CD8-positive, alpha-beta memory T cell (primary cell): ENCODE measurements at regions not wholly inside any gene's neighbourhood (a gene's known extent, or its start where the extent isn't known, plus 50 kb on each side); places are given as distances from the start of the nearest gene placed in this dataset.
A peak's percentile ranks its signal among the peaks of the same experiment; 100 is the strongest.
"Not testable (repeated sequence)": the region's sequence is repeated elsewhere in the genome, so short reads cannot be mapped to it uniquely, and the experiment has no call there.

Experiments used
- CTCF ChIA-PET: fragments of 350-600 bp; sonication (Branson Sonifier 250); formaldehyde crosslinking; loops from one replicate; lab custom pipeline; 2021; ENCODE audit warnings: antibody characterized with exemption; lab: Charles Lee
- POLR2A ChIA-PET: fragments of 350-600 bp; sonication (Branson Sonifier 250); formaldehyde crosslinking; loops from one replicate; lab custom pipeline; 2021; ENCODE audit warnings: antibody characterized with exemption; lab: Charles Lee
- DNase-seq, 5 donors: peaks; one replicate each; pipeline versions ENCODE4 v3.0.0 to v3.0.0-alpha.2; 2020 to 2022; ENCODE audit warnings: mixed read lengths in 1 of 5
- H3K27ac ChIP-seq: one replicate; pipeline ENCODE4 v1.7.0; 2013; ENCODE audit warnings: low read depth, mild to moderate bottlenecking, low read length, moderate library complexity
- H3K27me3 ChIP-seq: 2 replicates; pipeline ENCODE4 v1.7.0; 2013; ENCODE audit warnings: low read length, mild to moderate bottlenecking; ENCODE audit not compliant: insufficient read depth, poor library complexity, severe bottlenecking
- H3K36me3 ChIP-seq: 2 replicates; pipeline ENCODE4 v1.7.0; 2013; ENCODE audit warnings: mild to moderate bottlenecking, low read length, moderate library complexity; ENCODE audit not compliant: insufficient read depth
- H3K4me1 ChIP-seq: 2 replicates; pipeline ENCODE4 v1.7.0; 2013; ENCODE audit warnings: mild to moderate bottlenecking, low read length, moderate library complexity; ENCODE audit not compliant: insufficient read depth
- H3K4me3 ChIP-seq: 2 replicates; pipeline ENCODE4 v1.7.0; 2013; ENCODE audit warnings: mild to moderate bottlenecking, low read length
- H3K9me3 ChIP-seq: 2 replicates; pipeline ENCODE4 v1.7.0; 2013; ENCODE audit warnings: mild to moderate bottlenecking, low read length
- H3K27ac Mint-ChIP-seq, 8 donors: one replicate each; pipeline ENCODE4 v1.8.0; 2020 to 2021; ENCODE audit warnings: mixed read lengths in 8 of 8, mild to moderate bottlenecking in 6 of 8, inconsistent platforms in 3 of 8, moderate library complexity in 3 of 8
- H3K27me3 Mint-ChIP-seq, 2 donors: one replicate each; pipeline ENCODE4 v1.8.0; 2020 to 2021; ENCODE audit warnings: mixed read lengths in 2 of 2, mild to moderate bottlenecking in 1 of 2, moderate library complexity in 1 of 2
- H3K36me3 Mint-ChIP-seq, 3 donors: one replicate each; pipeline ENCODE4 v1.8.0; 2020 to 2021; ENCODE audit warnings: mixed read lengths in 3 of 3, inconsistent platforms in 1 of 3, mild to moderate bottlenecking in 1 of 3
- H3K4me1 Mint-ChIP-seq, 3 donors: one replicate each; pipeline ENCODE4 v1.8.0; 2020 to 2021; ENCODE audit warnings: mixed read lengths in 3 of 3, inconsistent platforms in 1 of 3, mild to moderate bottlenecking in 1 of 3
- H3K4me3 Mint-ChIP-seq, 7 donors: one replicate each; pipeline ENCODE4 v1.8.0; 2020 to 2021; ENCODE audit warnings: mixed read lengths in 7 of 7, mild to moderate bottlenecking in 6 of 7, moderate library complexity in 4 of 7, inconsistent platforms in 2 of 7
- H3K9me3 Mint-ChIP-seq, 5 donors: one replicate each; pipeline ENCODE4 v1.8.0; 2020 to 2022; ENCODE audit warnings: mixed read lengths in 5 of 5, mild to moderate bottlenecking in 3 of 5, moderate library complexity in 2 of 5, inconsistent platforms in 1 of 5

DNA sequence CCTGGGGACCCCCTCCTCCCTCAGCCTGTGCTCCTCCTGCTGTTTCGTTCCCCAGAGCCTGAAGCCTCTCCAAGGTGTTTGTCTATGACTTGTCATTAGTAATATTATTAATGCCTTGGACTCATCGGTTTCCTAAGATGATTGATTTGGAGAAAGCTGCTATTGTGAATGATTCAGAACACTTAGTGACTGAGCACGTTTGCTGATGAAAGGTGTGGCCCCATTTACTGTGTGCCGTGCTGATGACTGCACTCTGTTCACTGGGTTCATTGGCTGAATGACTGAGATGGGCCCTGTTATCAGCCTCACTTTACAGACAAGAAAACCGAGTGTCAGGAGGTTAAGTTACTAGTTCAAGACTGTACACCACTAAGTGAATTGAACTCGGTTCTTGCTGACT lies 111.4 kb downstream of the SPP2 start:
- no peaks in the 10 kb centered on the region for H3K9me3 ChIP-seq
- Mint-ChIP-seq H3K9me3 (no peaks in the 10 kb centered on the region), H3K27ac (no peak overlapping the region), H3K4me3 (no peak overlapping the region), H3K4me1 (peaks cover 22 to 30% (median 28%) of the 10 kb centered on the region in 3 donors), H3K27me3 (peaks cover 3 to 6% of the 10 kb centered on the region in 2 donors), H3K36me3 (peaks cover 0 to 2% (median 0%) of the 10 kb centered on the region in 3 donors)
- no peak overlapping the region for H3K4me3 ChIP-seq
- CTCF ChIA-PET: no interaction called here
- no peaks in the 10 kb centered on the region for H3K36me3 ChIP-seq
- POLR2A ChIA-PET: no interaction called here
- H3K27ac ChIP-seq: no peak overlapping the region
- DNase-seq: no peak
- peaks cover 16% of the 10 kb centered on the region for H3K4me1 ChIP-seq
- H3K27me3 ChIP-seq: no peaks in the 10 kb centered on the region

DNA sequence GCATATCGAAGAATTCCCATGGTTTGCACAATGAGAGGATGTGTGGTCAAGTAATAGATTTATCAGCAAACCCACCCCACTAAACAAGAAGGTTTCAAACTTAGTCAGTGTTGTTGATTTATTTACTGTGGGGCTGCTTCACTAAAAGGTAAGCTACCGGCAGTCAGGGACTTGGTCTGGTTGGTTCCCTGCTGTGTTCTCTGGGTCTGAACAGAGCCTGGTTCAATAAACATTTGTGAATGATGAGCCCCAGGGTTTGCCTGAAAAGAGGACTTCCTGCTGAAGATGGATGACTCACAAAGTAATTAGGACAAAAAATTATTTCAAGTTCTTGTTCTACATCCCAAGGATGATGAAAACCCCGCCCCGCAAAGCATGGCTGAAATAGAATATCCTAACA lies 108.3 kb downstream of the SPP2 start:
- Histone ChIP-seq H3K4me1 (peaks cover 4% of the 10 kb centered on the region), H3K36me3 (no peaks in the 10 kb centered on the region), H3K9me3 (no peaks in the 10 kb centered on the region), H3K27ac (no peak overlapping the region), H3K4me3 (no peak overlapping the region), H3K27me3 (no peaks in the 10 kb centered on the region)
- Mint-ChIP-seq H3K4me3 (no peak overlapping the region), H3K27me3 (peaks cover 3 to 6% of the 10 kb centered on the region in 2 donors), H3K4me1 (peaks cover 5 to 9% (median 8%) of the 10 kb centered on the region in 3 donors), H3K27ac (no peak overlapping the region), H3K36me3 (peaks cover 0 to 4% (median 0%) of the 10 kb centered on the region in 3 donors), H3K9me3 (no peaks in the 10 kb centered on the region)
- POLR2A ChIA-PET: no interaction called here
- no peak for DNase-seq
- CTCF ChIA-PET: no interaction called here

DNA sequence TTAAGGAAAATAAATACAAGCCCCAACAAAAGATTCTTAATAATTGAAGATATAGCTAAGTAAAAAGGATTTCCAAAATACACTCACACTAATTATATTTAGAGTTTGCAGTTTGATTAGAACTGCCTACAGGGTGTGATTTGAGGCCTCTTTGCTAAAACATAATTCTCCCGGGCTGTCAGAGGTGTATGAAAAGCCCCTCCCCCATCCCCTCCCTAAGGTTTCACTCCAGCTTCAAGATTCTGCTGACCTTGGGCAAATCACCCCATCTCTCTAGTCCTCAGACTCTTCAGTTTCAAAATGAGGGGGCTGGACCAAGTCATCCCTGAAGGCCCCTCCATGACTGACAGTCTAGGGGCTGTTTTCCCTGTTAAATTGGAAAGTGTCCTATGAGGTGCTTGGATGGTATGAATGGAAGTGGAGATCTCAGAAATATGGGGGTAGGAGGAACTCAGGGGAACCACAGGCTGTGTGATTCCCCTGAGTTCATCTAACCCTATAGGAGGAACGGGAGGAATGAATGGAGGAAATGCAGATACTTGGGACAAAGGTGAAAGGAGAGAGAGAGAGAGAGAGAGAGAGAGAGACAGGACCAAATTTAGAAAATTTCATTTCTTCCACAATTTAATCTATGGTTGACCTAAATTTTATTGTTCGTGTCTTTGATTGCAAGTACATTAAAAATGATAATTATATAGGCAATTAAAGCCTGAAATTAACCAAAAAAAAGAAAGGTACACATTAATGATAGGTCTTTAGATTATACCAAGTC lies 107.5 kb downstream of the SPP2 start:
- Histone ChIP-seq H3K4me3 (no peak overlapping the region), H3K36me3 (no peaks in the 10 kb centered on the region), H3K9me3 (no peaks in the 10 kb centered on the region), H3K4me1 (no peaks in the 10 kb centered on the region), H3K27me3 (no peaks in the 10 kb centered on the region), H3K27ac (no peak overlapping the region)
- H3K4me1 Mint-ChIP-seq: peaks cover 2 to 3% (median 2%) of the 10 kb centered on the region in 3 donors
- POLR2A ChIA-PET: interaction anchor here (0.6 kb wide), 1 partner anchor 94 kb away, joined by 8 read pairs; no protein-coding TSS in a partner anchor
- H3K27ac Mint-ChIP-seq: peak overlapping the region in 1 of 8 donors; percentile 84
- H3K36me3 Mint-ChIP-seq: peaks cover 0 to 6% (median 4%) of the 10 kb centered on the region in 3 donors
- peaks cover 3 to 6% of the 10 kb centered on the region in 2 donors for H3K27me3 Mint-ChIP-seq
- no peak overlapping the region for H3K4me3 Mint-ChIP-seq
- H3K9me3 Mint-ChIP-seq: no peaks in the 10 kb centered on the region
- CTCF ChIA-PET: no interaction called here
- DNase-seq: no peak

DNA sequence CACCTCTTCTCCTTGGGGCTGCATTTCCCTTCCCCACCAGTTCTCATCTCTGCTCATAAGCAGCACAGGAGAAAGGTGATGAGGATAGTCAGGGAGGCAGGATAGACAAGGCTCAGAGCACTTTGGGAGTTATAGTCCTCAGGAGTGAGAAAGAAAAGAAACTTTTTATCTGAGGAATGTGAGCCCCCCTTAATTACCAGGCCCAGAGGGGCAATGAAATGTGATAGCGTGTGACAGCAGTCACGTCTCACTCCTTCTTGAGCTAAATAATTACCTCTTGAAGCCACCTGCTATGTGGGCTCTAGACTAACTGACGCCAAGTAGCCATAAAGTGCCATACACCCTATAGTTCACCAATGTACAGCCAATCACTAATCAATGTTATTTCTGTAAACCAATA lies 105.8 kb downstream of the SPP2 start:
- Mint-ChIP-seq H3K27ac (no peak overlapping the region), H3K27me3 (peaks cover 3 to 6% of the 10 kb centered on the region in 2 donors), H3K36me3 (peaks cover 0 to 17% (median 4%) of the 10 kb centered on the region in 3 donors), H3K9me3 (no peaks in the 10 kb centered on the region), H3K4me3 (no peak overlapping the region), H3K4me1 (peaks cover 0 to 2% (median 0%) of the 10 kb centered on the region in 3 donors)
- ChIA-PET POLR2A (no interaction called here), CTCF (no interaction called here)
- no peak overlapping the region for H3K27ac ChIP-seq
- H3K36me3 ChIP-seq: no peaks in the 10 kb centered on the region
- no peak overlapping the region for H3K4me3 ChIP-seq
- no peaks in the 10 kb centered on the region for H3K4me1 ChIP-seq
- H3K27me3 ChIP-seq: no peaks in the 10 kb centered on the region
- no peaks in the 10 kb centered on the region for H3K9me3 ChIP-seq
- DNase-seq: no peak

DNA sequence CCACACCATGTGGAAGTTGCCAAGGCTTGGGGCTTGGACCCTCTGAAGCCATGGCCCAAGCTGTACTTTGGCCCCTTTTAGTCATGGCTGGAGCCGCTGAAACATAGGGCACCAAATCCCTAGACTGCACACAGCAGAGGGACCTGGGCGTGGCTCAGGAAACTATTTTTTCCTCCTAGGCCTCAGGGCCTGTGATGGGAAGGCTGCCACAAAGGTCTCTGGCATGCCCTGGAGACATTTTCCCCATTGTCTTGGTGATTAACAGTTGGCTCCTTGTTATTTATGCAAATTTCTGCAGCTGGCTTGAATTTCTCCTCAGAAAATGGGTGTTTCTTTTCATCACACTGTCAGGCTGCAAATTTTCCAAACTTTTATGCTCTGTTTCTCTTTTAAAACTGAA lies 102.3 kb downstream of the SPP2 start:
- H3K4me3 Mint-ChIP-seq, H3K27ac Mint-ChIP-seq, DNase-seq, POLR2A ChIA-PET, H3K27me3 ChIP-seq, H3K9me3 ChIP-seq, H3K9me3 Mint-ChIP-seq, H3K4me3 ChIP-seq, H3K27ac ChIP-seq, H3K36me3 ChIP-seq, H3K27me3 Mint-ChIP-seq, CTCF ChIA-PET: not testable (repeated sequence)
- peaks cover 22% of the 10 kb centered on the region for H3K4me1 ChIP-seq
- H3K36me3 Mint-ChIP-seq: peaks cover 0 to 17% (median 2%) of the 10 kb centered on the region in 3 donors
- H3K4me1 Mint-ChIP-seq: peaks cover 14 to 25% (median 24%) of the 10 kb centered on the region in 3 donors

DNA sequence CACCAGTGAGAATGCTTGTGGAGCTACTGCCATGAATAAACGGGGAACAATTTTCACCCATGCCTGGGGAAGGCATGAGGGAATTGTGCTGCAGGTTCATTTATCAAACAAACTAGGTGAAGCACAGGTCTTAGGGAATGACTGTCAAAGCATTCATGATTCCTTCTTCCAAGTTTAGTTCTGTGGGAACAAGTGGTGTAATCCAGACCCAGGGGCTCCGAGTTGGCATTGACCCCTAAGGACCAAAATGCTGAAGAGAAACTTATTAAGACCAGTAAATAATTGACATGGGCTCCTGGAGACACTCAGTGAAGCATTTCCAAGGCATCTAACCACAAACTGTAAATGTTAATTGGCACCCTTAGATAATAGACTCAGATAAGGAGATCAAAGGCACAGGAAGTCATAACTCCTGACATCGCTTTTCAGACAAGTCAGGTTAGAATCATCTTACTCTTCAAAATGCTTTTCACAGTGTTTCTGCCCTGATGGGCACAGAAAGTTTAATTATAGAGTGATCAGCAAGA lies 96.9 kb downstream of the SPP2 start:
- ChIA-PET POLR2A (interaction anchor here (0.6 to 1.6 kb wide), 3 partner anchors 12 to 317 kb away, joined by 3 read pairs; no protein-coding TSS in a partner anchor), CTCF (interaction anchor here (0.9 to 1.1 kb wide), 4 partner anchors 12 to 354 kb away, joined by 3 to 4 read pairs (median 4); no protein-coding TSS in a partner anchor)
- Histone ChIP-seq H3K4me1 (peaks cover 40% of the 10 kb centered on the region), H3K4me3 (no peak overlapping the region), H3K36me3 (no peaks in the 10 kb centered on the region), H3K27ac (no peak overlapping the region), H3K27me3 (no peaks in the 10 kb centered on the region), H3K9me3 (no peaks in the 10 kb centered on the region)
- H3K27me3 Mint-ChIP-seq: peaks cover 0 to 4% of the 10 kb centered on the region in 2 donors
- H3K36me3 Mint-ChIP-seq: peaks cover 0 to 10% (median 0%) of the 10 kb centered on the region in 3 donors
- no peaks in the 10 kb centered on the region for H3K9me3 Mint-ChIP-seq
- peaks cover 37 to 49% (median 47%) of the 10 kb centered on the region in 3 donors for H3K4me1 Mint-ChIP-seq
- H3K27ac Mint-ChIP-seq: peak overlapping the region in 7 of 8 donors; percentile 26 to 88 (median 68)
- peak overlapping the region; percentile 7 to 67 (median 62) for H3K4me3 Mint-ChIP-seq
- DNase-seq: peak in 2 of 5 donors; percentile 55 to 66

DNA sequence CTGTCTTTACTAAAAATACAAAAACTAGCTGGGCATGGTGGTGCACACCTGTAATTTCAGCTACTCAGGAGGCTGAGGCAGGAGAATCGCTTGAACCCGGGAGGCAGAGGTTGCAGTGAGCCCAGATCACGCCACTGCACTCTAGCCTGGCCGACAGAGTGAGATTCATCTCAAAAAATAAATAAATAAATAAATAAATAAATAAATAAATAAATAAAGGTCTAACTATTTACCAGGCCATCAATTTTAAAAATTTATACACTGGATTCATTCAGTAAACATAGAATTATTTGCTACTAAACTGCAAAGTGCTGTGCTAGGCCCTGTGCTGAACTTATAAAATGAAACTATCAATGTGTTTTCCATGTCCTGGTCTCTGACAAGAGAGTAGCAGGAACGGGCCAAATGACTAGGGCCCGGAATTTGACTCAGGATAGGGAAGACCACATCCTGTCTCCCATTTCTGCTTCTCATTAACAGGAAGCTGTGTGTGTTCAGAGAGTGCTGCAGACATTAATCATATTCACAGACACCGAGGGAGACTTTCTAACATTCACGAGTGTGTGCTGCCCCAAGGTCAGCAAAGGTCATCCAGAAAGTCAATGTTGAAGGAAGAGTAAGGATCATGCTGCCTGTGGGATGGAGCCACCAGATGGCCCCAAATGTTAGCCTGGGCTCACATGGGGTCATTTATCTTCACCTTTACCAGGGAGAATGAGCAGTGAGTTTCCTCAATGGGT lies 95.8 kb downstream of the SPP2 start:
- H3K4me3 Mint-ChIP-seq: peak overlapping the region in 6 of 7 donors; percentile 46 to 63 (median 58)
- H3K27ac Mint-ChIP-seq: peak overlapping the region in 7 of 8 donors; percentile 5 to 84 (median 70)
- peaks cover 0 to 4% of the 10 kb centered on the region in 2 donors for H3K27me3 Mint-ChIP-seq
- no peaks in the 10 kb centered on the region for H3K9me3 Mint-ChIP-seq
- Histone ChIP-seq H3K27ac (no peak overlapping the region), H3K4me1 (peaks cover 40% of the 10 kb centered on the region), H3K36me3 (no peaks in the 10 kb centered on the region), H3K4me3 (no peak overlapping the region), H3K9me3 (no peaks in the 10 kb centered on the region), H3K27me3 (no peaks in the 10 kb centered on the region)
- CTCF ChIA-PET: interaction anchor here (0.9 to 1.0 kb wide), 2 partner anchors 11 to 317 kb away, joined by 3 to 4 read pairs; no protein-coding TSS in a partner anchor
- no peak for DNase-seq
- POLR2A ChIA-PET: interaction anchor here (0.6 to 1.1 kb wide), 2 partner anchors 306 to 318 kb away, joined by 3 read pairs; no protein-coding TSS in a partner anchor
- no peaks in the 10 kb centered on the region for H3K36me3 Mint-ChIP-seq
- H3K4me1 Mint-ChIP-seq: peaks cover 37 to 56% (median 51%) of the 10 kb centered on the region in 3 donors
